HG03378 (cell line): ENCODE measurements at regions not wholly inside any gene's neighbourhood (a gene's known extent, or its start where the extent isn't known, plus 50 kb on each side); places are given as distances from the start of the nearest gene placed in this dataset.

Source experiments
- ATAC-seq: cut with Tn5 transposase; IDR thresholded peaks from one replicate; pipeline ENCODE4 v1.9.1; 2021; ENCODE audit warnings: mild to moderate bottlenecking, moderate library complexity; ENCODE audit not compliant: unreplicated experiment

- ATAC-seq, result no peak
Observed at GRCh38 chr14:76950055-76951020, 78.2 kb downstream of the IRF2BPL start.

- no peak for ATAC-seq
Observed at GRCh38 chr14:76948976-76949375, 79.5 kb downstream of the IRF2BPL start.

DNA sequence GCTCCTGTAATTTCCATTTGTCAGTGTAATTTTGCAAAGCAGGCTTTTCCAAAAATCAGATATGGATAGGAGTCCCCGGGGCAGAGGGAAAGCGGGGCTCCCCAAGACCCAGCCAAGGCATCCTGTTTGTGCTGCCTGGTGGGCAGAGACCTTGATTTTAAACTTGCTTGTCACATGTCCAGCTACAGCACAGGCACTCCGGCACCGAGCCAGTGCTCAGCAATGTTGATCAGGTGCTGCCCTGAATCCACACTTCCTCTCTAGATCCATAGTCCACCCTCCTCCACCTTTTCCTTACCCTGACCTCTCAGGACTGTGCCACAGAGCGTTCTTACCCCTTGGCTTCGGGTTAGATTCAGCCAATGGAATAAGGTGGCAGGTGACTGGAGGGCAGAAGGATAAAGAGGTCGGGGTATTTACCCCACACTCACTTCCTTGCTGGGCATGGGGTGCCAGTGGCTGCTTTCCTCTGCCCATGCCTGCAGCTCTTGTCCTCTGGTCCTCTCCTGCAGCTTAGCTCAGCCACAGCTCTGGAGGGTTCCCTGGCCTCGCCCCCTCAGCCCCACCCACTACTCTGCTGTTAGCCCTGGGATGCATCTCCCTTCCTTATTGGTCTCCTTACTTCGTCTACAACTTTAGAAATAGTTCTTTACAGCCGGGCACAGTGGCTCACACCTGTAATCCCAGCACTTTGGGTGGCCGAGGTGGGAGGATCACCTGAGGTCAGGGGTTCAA, 80.1 kb downstream of the IRF2BPL start:
- no peak for ATAC-seq

DNA sequence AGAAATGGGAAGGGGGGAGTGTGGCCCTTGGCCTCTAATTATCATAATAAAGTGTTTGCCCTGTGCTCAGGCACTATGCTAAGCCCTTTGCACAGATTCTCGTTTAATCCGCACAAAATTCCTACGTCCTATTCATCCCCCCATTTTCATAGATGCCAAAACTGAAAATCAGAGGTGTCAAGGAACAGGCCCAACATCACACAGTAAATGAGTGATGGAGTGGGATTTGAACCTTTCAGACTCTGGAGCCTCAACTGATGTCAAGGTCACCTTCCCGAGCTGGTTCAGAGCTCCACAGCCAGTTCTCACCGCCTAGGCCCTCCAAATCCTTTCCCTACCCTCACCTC, 80.7 kb downstream of the IRF2BPL start:
- no peak for ATAC-seq

DNA sequence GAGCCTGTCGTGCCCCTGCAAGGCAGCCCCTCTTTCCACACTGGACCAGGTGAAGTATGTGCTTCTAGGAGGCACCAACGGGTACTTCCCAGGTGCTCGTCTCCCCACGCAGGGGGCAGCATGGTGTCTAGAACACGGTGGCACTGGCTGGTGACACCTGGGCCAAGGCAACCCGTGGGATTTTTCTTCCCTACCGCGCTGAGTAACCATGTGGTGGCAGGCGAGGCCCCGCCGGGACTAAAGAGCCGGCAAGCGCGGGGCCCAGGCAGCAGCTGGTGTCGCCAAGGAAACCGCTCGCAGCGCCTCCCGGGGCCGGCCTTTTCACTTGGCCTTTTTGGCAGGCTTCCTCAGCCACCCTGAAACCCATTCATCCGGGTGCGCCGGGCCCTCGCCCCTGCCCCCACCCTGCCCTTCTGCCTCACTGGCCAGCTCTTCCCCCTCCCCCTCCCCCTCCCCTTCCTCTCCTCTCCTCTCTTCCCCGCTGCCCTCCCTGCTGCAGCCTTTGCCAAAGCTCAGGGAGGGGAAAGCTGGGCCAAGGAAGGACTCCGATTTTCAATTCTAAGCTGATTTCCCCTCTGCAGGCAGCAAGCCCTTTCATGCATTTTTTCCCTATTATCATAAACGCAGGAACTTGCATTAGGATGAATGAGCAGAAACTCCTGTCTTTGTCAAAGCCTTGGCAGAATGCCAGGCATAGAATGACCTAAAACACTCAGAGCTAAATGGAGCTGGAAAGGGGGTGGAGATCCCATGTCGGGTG, 81.2 kb downstream of the IRF2BPL start:
- peak; percentile 66 for ATAC-seq

GRCh38 chr14:76946753-76947077, 81.8 kb downstream of the IRF2BPL start:
- peak; percentile 8 for ATAC-seq

- ATAC-seq, result no peak
Observed at GRCh38 chr14:76943072-76943471, 85.4 kb downstream of the IRF2BPL start.

- no peak for ATAC-seq
Observed at GRCh38 chr14:76941946-76942805, 86.3 kb downstream of the IRF2BPL start.

GRCh38 chr14:76941544-76941943, 87.0 kb downstream of the IRF2BPL start:
- ATAC-seq, result no peak

- ATAC-seq, result no peak
Observed at GRCh38 chr14:76940021-76940760, 88.3 kb downstream of the IRF2BPL start.

GRCh38 chr14:76939015-76939742, 89.3 kb downstream of the IRF2BPL start:
- ATAC-seq, result no peak

- no peak for ATAC-seq
Observed at GRCh38 chr14:76938092-76938500, 90.4 kb downstream of the IRF2BPL start.

GRCh38 chr14:76937181-76938091, 91.1 kb downstream of the IRF2BPL start:
- ATAC-seq, result no peak

DNA sequence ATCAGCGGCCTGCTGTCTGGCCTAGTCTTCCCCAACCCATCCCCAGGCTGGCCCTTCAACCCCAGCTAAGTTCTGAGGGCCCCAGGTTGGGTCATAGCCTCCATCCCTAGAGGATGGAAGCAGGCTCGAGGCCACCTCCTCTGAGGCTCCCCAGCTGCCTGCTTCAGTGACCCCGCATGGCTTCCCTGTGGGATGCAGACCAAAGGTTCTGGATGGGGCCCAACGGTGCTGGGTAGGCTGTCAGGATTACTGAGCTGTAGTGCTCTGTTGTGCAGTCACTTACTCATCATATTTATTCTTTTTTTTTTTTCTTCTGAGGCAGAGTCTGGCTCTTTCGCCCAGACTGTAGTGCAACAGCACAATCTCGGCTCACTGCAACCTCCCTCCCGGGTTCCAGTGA, 92.0 kb downstream of the IRF2BPL start:
- no peak for ATAC-seq

DNA sequence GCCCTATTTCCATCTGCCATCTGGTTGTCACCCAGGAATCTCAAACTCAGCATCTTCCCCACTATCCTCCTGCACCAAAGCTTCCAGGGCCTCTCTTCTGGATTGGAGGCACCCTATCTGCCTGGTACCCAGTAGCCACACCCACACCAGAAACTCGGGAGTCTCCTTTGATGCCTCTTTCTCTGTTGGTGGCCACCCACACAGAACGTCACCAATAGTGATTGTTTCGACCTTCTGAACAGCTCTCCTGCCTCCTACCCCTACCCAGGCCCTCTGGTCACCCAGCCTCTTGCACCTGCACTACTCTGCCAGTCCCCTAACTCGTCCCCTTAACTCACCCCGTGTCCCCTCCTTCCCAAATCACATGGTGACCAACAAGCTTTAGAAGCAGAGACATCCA, 95.0 kb downstream of the IRF2BPL start:
- ATAC-seq, result no peak

- no peak for ATAC-seq
Observed at GRCh38 chr14:76931631-76932402, 96.7 kb downstream of the IRF2BPL start.

DNA sequence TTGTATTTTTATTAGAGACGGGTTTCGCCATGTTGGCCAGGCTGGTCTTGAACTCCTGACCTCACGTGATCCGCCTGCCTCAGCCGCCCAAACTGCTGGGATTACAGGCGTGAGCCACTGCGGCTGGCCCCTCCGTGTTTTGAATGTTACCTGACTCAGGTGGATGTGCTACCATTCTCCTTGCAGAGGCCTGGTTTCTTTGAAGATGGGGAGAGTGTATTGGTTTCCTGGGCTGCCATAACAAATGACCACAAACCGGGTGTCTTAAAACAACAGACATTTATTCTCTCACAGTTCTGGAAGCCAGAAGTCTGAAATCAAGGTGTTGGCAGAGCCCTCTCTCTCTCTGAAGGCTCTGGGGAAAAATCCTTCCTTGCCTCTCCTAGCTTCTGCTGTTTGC, 98.0 kb downstream of the IRF2BPL start:
- ATAC-seq, result no peak
